Skeletal muscle tissue (tissue), 3 donors: ENCODE measurements at regions not wholly inside any gene's neighbourhood (a gene's known extent, or its start where the extent isn't known, plus 50 kb on each side); places are given as distances from the start of the nearest gene placed in this dataset.

Experiments
- H3K27ac ChIP-seq: one replicate; pipeline ENCODE4 v1.7.0; 2013; ENCODE audit warnings: mild to moderate bottlenecking, low read depth, low read length, inconsistent platforms
- H3K27me3 ChIP-seq, 3 donors: one replicate each; pipeline ENCODE4 v1.7.0; 2013; ENCODE audit warnings: low read length in 3 of 3; ENCODE audit not compliant: control insufficient read depth in 3 of 3, insufficient read depth in 3 of 3
- H3K36me3 ChIP-seq, 3 donors: one replicate each; pipeline ENCODE4 v1.7.0; 2013; ENCODE audit warnings: low read length in 3 of 3; ENCODE audit not compliant: control insufficient read depth in 3 of 3, insufficient read depth in 3 of 3
- H3K4me1 ChIP-seq, 3 donors: one replicate each; pipeline ENCODE4 v1.7.0; 2013; ENCODE audit warnings: low read length in 3 of 3, mild to moderate bottlenecking in 3 of 3; ENCODE audit not compliant: control insufficient read depth in 3 of 3, insufficient read depth in 3 of 3
- H3K4me3 ChIP-seq, 3 donors: one replicate each; pipeline ENCODE4 v1.7.0; 2013; ENCODE audit warnings: low read length in 3 of 3
- H3K9ac ChIP-seq, 3 donors: one replicate each; pipeline ENCODE4 v1.7.0; 2013; ENCODE audit warnings: low read length in 3 of 3, mild to moderate bottlenecking in 3 of 3, moderate library complexity in 2 of 3, low read depth in 1 of 3
- H3K9me3 ChIP-seq, 3 donors: one replicate each; pipeline ENCODE4 v1.7.0; 2013; ENCODE audit warnings: low read length in 3 of 3; ENCODE audit not compliant: control insufficient read depth in 3 of 3
- donor health status: Osteomylitis.

GRCh38 chr14:40188006-40188405 is 755.8 kb upstream of the FBXO33 start:
- no peak overlapping the region for H3K9ac ChIP-seq
- H3K27ac ChIP-seq = no peak overlapping the region
- H3K4me3 ChIP-seq = no peak overlapping the region
- no peaks in the 10 kb centered on the region for H3K36me3 ChIP-seq
- no peaks in the 10 kb centered on the region for H3K4me1 ChIP-seq
- H3K9me3 ChIP-seq = no peaks in the 10 kb centered on the region
- no peaks in the 10 kb centered on the region for H3K27me3 ChIP-seq

- H3K27ac ChIP-seq = no peak overlapping the region
- H3K27me3 ChIP-seq = no peaks in the 10 kb centered on the region
- peaks cover 0 to 4% (median 0%) of the 10 kb centered on the region in 3 donors for H3K9me3 ChIP-seq
- H3K36me3 ChIP-seq = no peaks in the 10 kb centered on the region
- H3K4me3 ChIP-seq = no peak overlapping the region
- no peak overlapping the region for H3K9ac ChIP-seq
- H3K4me1 ChIP-seq = no peaks in the 10 kb centered on the region
Observed at GRCh38 chr14:40164083-40164482, 731.9 kb upstream of the FBXO33 start.

DNA sequence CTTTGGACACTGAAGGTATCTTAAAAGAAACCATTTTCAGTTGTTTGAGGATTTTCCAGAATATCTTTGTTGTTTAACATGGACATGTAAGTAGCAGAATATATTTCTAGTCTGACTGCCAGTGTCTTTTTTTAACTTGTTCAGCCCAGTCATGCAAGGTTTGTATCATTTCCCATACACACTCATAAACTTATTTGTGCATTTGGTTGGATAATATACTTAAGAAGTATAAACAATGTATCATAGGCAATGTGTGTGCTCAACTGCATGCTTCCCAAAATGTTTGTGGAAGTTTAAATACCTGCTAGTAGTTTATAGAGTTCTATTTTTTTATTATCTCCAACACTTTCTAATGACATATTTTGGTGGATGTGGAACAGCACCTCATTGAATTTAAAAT is 707.4 kb upstream of the FBXO33 start:
- H3K9ac ChIP-seq = no peak overlapping the region
- H3K4me3 ChIP-seq = no peak overlapping the region

GRCh38 chr14:40133463-40133862 is 701.2 kb upstream of the FBXO33 start:
- no peaks in the 10 kb centered on the region for H3K4me1 ChIP-seq
- H3K27me3 ChIP-seq = no peaks in the 10 kb centered on the region
- H3K36me3 ChIP-seq = no peaks in the 10 kb centered on the region
- no peak overlapping the region for H3K27ac ChIP-seq
- H3K9me3 ChIP-seq = no peaks in the 10 kb centered on the region
- no peak overlapping the region for H3K9ac ChIP-seq
- H3K4me3 ChIP-seq = no peak overlapping the region

More for the DNA sequence above, 707.4 kb upstream of the FBXO33 start:
- Histone ChIP-seq H3K36me3 (no peaks in the 10 kb centered on the region), H3K27ac (no peak overlapping the region), H3K27me3 (no peaks in the 10 kb centered on the region), H3K4me1 (no peaks in the 10 kb centered on the region), H3K9me3 (no peaks in the 10 kb centered on the region)

GRCh38 chr14:40129159-40129558 is 696.9 kb upstream of the FBXO33 start:
- Histone ChIP-seq H3K9me3 (no peaks in the 10 kb centered on the region), H3K4me1 (no peaks in the 10 kb centered on the region), H3K36me3 (no peaks in the 10 kb centered on the region), H3K27me3 (no peaks in the 10 kb centered on the region), H3K4me3 (no peak overlapping the region), H3K27ac (no peak overlapping the region), H3K9ac (no peak overlapping the region)

- no peak overlapping the region for H3K9ac ChIP-seq
Observed at GRCh38 chr14:40123816-40124215, 691.6 kb upstream of the FBXO33 start.

GRCh38 chr14:40122968-40123648 is 690.9 kb upstream of the FBXO33 start:
- Histone ChIP-seq H3K36me3 (no peaks in the 10 kb centered on the region), H3K4me3 (no peak overlapping the region), H3K4me1 (no peaks in the 10 kb centered on the region), H3K27ac (no peak overlapping the region), H3K9me3 (no peaks in the 10 kb centered on the region), H3K27me3 (no peaks in the 10 kb centered on the region), H3K9ac (no peak overlapping the region)

More at GRCh38 chr14:40123816-40124215, 691.6 kb upstream of the FBXO33 start:
- no peaks in the 10 kb centered on the region for H3K4me1 ChIP-seq
- H3K27me3 ChIP-seq = no peaks in the 10 kb centered on the region
- no peak overlapping the region for H3K4me3 ChIP-seq
- no peaks in the 10 kb centered on the region for H3K9me3 ChIP-seq
- H3K27ac ChIP-seq = no peak overlapping the region
- no peaks in the 10 kb centered on the region for H3K36me3 ChIP-seq

DNA sequence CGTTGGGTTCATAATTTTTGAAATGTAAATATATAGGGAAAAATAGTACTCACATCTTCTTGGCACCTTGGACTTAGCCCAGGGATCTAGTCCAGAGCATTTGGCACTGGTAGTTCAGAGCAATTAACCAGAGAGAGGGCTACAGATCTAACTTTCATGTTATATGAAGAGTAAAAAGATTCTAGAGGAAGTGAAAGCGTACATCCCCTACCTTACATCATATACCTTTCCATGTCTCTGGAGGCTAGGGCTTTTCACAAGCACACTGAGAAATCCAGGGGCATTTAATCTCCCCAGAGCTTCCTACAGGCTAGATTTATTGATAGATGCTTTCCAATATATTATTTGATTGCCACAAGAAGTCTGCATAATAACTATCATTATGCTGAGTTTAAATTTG is 687.5 kb upstream of the FBXO33 start:
- Histone ChIP-seq H3K9me3 (no peaks in the 10 kb centered on the region), H3K9ac (no peak overlapping the region), H3K27ac (no peak overlapping the region), H3K4me1 (no peaks in the 10 kb centered on the region), H3K4me3 (no peak overlapping the region), H3K27me3 (no peaks in the 10 kb centered on the region), H3K36me3 (no peaks in the 10 kb centered on the region)

DNA sequence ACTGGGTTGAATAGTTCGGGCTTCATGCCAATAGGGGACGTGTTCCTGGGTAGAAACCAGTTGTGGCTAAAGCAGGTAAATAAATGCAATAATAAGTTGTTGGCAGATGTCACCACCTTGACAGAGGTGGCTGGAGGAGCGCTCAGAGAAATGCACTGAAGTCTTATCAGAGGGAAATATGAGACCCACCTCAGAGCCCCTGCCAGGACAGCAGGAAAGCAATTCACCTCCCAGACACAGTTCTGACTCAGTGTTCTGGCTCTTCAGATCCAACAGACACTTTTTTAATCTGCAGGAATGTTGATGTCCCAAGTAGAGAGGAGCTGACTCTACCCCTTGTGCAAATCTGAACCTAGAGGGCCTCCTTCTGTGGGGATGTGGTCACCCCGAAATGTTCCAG is 687.1 kb upstream of the FBXO33 start:
- no peak overlapping the region for H3K9ac ChIP-seq
- H3K27ac ChIP-seq = no peak overlapping the region
- H3K9me3 ChIP-seq = no peaks in the 10 kb centered on the region
- no peaks in the 10 kb centered on the region for H3K36me3 ChIP-seq
- H3K4me3 ChIP-seq = no peak overlapping the region
- H3K4me1 ChIP-seq = no peaks in the 10 kb centered on the region
- no peaks in the 10 kb centered on the region for H3K27me3 ChIP-seq

DNA sequence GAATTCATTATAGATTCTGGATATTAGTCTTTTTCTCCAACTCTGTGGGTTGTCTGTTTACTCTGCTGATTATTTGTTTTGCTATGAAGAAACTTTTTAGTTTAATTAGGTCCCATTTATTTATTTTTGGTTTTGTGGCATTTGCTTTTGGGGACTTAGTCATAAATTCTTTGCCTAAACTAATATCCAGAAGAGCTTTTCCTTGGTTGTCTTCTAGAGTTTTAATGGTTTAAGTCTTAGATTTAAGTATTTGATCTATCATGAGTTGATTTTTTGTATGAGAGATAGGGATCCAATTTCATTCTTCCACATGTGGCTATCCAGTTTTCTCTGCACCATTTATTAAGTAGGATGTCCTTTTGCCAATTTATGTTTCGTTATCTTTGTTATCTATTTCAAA is 683.4 kb upstream of the FBXO33 start:
- Histone ChIP-seq H3K27me3 (no peaks in the 10 kb centered on the region), H3K9me3 (no peaks in the 10 kb centered on the region), H3K4me3 (no peak overlapping the region)

More for the DNA sequence above, 683.4 kb upstream of the FBXO33 start:
- Histone ChIP-seq H3K27ac (no peak overlapping the region), H3K4me1 (no peaks in the 10 kb centered on the region), H3K36me3 (no peaks in the 10 kb centered on the region), H3K9ac (no peak overlapping the region)
